ENCODE measurements at regions not wholly inside any gene's neighbourhood (a gene's known extent, or its start where the extent isn't known, plus 50 kb on each side); places are given as distances from the start of the nearest gene placed in this dataset.

DNA sequence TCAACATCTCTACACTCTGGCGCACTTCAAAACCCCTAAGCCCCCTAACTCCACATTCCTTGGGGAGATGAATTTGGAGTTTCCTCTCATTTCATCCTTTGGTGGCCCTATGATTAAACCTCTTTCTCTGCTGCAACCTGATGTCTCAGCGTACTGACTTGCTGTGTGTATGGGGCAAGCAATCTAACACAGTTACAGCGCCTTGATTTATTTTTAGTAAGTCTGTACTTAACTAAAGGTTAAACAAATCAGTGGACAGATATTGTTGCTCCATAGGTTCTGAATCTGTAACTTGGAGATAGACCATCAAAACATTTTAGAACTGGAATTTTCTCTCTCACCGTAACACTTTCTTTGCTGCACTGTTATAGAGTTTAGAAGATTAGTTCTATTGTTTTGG, 452.8 kb downstream of the IRX1 start:
- no peak for DNase-seq (ENCODE audit: low read depth in 4 of 4, low spot score in 3 of 4)

DNA sequence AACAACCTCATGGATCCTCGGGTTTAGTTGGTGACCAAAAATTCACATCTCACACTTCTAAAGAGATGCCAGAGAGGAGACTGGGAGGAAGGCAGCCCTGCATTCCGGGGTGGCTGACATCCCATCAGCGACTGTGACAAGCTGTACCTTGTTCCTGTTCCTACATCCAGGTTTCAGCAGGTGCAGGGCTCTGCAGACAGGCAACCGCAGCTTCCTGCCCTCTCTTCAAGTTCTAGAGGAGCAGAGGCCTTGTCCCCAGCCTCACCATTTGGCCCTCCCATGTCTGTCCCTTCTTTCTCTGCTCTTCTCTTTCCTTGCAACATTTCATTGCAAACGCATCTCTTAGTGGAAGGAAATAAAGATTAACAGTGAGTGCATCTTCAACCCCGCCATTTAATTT, 454.6 kb downstream of the IRX1 start:
- DNase-seq (ENCODE audit: low read depth in 4 of 4, low spot score in 3 of 4) = no peak

DNA sequence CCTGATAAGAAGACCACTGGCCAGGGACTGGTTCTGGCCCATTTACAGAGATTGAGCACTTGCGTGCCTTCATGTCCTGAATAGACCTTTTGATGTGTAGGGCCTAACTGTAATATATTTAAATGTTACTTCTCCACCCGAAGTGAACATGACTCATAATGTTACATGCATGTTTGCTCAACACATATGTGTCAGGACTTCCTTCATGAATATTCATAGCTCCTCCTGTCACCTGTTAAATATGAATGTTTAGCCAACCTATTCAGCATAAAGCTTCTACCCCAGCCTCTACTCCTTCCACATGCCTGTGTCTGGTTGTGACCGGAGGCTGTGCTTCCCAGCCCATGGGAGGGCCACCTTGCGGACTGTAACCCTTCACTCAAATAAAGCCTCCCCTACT, 457.5 kb downstream of the IRX1 start:
- DNase-seq (ENCODE audit: low read depth in 4 of 4, low spot score in 3 of 4) = no peak

DNA sequence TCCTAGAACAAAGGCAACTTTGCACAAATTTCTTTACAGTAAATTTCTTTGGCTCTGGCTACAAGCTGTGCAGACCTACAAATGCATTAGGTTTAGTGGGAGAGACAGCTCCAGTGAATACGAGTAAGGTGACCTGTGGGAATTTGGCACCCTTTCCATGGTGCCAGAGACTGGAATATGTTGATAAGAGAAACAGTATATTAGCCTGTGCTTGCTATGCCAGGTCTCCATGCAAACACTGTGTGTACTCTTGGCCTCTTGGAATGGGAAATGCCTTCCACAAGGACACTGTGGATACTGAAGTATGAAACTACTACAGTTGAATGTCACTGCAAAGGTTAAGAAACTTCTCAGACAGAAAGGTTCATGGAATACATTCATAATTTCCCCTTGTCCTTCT, 458.5 kb downstream of the IRX1 start:
- no peak for DNase-seq (ENCODE audit: low read depth in 4 of 4, low spot score in 3 of 4)

DNA sequence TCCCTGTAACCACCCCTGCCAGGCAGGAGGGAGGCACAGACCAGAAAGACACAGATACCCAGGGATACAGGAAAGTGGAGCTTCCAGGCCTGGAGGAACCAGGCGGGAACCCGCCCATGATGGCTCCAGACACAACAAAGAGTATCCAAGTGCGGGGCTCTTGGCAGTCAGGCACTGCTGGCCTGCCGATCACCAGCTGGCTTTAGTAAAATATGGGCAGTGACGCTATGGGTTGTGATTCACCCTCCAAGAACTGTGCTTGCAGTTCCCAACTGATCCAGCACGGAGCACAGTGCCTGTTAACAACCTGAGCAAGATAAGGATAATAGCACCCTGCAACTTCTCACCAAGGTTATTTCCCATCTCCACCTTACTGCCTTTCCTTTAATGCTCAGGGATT, 463.3 kb downstream of the IRX1 start:
- DNase-seq (ENCODE audit: low read depth in 4 of 4, low spot score in 3 of 4) = no peak

DNA sequence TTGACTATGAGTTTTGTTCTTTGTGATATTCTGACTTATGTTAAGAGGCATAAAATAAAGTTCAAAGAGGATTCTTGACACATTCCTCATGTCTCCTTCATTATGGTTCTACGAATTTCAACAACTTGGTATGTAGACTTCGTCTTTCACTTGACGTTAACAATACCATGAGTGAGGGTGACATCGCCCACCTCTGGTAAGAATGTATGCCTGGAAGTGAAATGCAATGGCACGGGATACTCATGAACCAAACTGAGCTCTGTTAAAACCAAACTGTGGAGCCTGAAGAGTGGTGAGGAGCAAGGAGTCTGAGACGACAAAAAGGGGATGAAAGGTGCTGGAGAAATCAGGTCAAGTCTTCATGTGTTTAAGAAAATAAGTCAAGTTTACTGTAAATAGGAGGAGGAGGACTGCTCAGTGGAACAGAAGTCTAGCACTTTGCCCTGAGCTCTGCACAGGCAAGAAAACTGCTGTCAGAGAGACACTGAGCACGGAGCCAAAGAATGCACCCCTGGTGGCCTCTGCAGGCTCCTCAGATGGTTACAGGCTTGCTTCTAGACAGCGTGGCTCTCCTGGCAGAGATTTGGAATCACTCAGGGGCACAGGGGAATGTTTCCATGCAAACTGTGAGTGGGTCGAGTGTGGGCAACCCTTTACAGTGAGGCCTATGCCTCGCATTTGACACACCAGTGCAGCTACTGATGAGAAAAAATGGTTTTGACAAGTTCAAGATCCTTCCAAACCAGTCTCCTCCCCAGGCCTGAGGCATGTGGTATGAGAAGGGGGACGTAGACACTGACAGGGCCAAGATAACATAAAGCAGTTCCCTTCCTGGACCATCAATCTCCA, 470.1 kb downstream of the IRX1 start:
- no peak for DNase-seq (ENCODE audit: low read depth in 4 of 4, low spot score in 3 of 4)

DNA sequence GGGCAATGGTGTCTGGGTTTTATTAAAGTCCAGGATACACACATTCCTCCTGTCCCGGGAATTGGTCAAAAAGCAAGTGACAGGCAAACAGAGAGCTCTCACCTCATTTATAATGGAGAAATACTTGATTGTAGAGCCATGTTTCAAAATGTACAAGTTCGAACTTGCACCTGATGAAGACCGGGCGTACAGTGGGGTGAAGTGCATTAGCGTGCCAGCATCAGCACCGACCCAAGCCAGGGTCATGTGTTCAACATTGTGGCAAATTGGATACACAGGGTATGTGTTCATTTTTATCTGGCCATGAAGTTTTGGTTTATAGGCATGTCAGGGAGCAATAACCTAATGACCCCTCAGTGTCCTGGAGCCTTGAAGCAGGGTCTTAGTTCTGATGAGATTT, 472.5 kb downstream of the IRX1 start:
- DNase-seq (ENCODE audit: low read depth in 4 of 4, low spot score in 3 of 4) = no peak

DNA sequence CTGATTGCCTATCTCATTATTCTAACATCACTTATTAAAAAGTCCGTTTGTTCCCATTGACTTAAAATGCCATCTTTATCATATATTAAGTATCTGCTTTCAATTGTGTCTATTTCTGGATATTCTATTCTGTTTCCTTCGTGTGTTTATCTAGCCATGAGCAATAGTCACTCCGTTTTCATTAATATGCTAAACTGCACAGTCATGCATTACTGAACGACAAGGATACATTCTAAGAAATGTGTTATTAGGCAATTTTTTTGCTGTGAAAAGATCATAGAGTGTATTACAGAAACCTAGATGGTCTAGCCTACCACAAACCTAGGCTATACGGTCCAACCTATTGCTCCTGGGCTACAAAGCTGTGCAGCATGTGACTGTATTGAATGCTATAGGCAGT, 482.9 kb downstream of the IRX1 start:
- no peak for DNase-seq (ENCODE audit: low read depth in 4 of 4, low spot score in 3 of 4)

DNA sequence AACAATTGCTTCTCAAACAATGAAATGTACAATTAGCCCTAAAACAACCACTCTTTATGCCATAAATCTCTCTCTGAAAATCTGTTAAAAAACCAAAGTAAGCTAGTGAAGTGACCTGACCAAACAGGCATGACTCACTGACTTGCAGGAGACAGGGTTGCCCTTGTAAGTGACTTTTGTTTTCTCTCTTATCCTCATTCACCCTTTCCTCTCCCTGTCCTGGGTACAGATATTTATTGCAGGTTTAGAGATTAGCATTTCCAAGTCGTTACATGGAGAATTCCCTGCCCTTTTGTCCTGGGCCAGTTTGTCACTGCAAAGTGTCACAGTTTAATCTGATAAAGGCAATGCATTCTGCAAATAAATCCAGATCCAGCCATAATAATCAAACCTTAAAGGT, 484.2 kb downstream of the IRX1 start:
- no peak for DNase-seq (ENCODE audit: low read depth in 4 of 4, low spot score in 3 of 4)

DNA sequence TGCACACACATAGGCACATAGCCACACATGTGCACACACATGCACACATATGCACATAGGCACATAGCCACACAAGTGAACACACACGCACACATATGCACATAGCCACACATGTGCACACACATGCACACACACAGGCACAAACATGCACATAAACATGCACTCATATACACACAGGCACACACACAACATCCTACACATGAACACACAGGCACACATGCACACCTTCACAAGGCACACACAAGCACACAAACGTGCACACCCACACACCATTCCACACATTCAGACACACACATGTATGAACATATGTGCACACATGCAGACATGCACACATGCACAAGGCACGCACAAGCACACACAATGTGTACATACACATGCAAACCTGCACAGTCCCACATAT, 484.7 kb downstream of the IRX1 start:
- DNase-seq (ENCODE audit: low read depth in 4 of 4, low spot score in 3 of 4) = no peak

DNA sequence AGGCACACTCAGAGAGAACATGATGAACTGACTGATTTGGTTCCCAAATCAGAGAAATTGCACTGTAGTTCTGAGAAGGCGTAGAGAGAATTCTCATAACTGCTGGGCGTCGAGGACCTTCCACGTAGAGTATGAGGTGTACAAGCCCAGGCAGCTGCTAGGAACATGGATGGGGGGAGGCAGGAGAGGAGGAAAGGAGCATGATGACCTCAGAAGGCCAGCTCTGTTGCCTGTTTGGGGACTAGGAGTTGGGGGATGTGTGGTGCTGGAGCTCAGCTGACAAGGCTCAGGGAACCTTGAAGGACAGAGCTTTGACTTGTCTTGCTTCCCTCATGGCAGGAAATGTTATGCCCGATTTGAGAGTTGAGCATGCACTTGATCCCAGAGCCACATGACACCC, 485.4 kb downstream of the IRX1 start:
- DNase-seq (ENCODE audit: low read depth in 4 of 4, low spot score in 3 of 4) = no peak

DNA sequence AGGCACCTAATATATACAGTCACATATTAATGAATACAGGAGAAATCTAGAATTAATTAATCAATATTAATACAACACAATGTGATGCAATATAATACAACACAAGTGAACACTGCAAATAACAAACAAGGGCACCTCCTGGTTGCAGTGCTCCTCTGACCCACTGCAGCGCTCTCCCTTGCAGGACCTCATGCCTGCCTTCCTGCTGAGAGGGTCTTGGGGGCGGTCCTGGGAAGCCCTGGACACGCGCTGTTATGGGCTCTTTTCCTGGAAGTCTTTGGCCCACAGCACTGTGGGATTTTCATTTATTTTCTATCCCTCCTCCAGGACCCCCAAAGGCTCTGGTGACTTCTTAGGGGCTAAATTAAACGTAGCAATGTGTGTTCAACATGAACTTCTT, 485.8 kb downstream of the IRX1 start:
- DNase-seq (ENCODE audit: low read depth in 4 of 4, low spot score in 3 of 4) = no peak

DNA sequence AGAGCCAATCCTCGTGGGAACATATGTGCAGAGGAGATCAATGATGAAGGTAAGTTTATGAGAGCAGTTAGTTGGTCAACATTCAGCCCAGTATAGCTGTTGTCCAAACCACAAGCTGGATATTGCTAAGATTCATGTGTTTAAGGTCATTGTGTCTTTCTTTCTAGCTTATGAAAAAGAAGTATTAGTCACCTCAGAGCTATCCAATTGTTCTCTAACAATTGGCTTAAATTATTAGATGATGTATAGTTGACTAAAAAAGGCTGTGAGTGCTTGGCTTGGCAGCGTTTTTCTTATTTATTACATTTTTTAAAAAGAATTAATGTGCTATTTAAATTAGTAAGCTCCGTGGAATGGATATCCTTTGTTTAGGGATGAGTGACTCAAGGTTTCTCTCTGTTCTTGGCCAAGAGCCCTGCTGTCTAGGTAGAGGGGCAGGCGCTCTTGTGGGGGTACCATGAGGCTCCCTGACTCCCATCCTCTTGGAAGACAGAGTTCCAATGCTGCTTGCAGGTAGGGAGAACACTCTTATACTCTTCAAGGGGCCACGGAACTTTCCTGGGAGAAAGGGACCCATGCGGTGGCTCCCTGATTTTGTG, 487.4 kb downstream of the IRX1 start:
- DNase-seq (ENCODE audit: low read depth in 4 of 4, low spot score in 3 of 4) = no peak

DNA sequence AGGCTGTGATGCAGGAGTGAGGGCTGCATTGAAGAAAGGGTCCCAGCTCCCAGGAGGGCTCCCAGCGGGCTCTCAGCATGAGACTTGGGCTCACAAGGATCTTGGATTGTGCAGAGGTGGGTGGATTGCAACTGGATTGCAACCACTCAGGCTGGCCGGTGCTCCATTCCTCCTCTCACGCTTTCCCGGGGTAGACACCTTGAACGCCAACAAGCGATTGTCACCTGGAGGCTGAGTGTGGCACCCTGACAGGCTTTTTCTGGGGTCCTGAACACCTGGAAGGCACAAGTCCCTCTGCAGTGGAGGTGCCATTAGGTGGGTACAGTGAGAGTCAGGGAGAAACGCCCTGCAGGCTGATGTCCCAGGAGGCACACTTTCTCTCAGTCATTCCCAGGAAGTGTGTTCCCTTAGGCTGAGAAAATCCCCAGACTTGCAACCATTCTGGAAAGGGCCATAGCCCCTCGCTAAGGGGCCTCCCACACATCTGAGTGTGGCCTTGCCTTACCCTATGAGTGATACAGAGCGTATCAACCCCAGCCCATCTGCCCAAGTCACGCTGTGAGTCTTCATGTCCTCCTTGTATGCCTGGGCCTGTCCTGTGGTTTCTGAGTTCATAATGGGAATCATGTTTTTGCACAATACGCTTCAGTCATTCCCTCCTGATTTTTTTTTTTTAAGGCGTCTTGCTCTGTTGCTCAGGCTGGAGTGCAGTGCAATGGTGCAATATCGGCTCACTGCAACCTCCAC, 488.1 kb downstream of the IRX1 start:
- DNase-seq (ENCODE audit: low read depth in 4 of 4, low spot score in 3 of 4) = no peak

DNA sequence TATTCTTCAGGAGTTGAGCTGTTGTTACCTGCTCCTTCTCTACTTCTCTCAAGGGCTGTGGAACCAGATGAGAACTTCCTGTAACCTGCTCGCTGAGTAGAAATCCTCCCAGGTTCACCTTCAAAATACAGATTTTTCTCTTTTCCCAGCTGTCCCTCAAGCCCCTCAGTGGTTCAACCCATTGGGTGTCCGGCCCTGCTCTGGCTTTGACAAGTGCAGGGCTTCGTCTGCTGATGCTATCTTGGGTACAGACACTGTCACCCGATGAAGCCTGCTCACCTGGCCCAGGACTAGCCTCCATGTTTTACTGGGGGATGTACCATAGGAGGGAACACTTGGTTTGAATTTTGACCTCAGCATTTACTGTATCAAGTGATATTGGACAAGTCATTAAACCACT, 490.4 kb downstream of the IRX1 start:
- no peak for DNase-seq (ENCODE audit: low read depth in 4 of 4, low spot score in 3 of 4)

DNA sequence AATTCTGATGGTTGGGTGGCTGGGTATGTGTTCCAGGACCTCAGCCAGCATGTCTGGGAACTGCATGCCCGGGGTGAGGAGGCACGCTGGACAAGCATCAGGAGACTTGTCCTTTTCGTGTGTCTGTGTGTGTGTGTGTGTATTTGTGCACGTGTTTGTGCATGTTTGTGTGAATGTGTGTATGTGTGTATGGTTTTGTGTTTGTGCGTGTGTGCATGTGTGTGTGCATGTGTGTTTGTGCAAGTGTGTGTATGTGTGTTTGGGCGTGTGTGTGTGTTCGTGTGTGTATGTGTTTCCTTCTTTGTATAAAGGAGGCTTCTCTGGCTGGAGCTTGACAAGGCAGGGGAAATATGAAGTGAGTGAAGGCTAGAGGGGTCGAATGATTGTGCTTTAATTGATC, 491.5 kb downstream of the IRX1 start:
- DNase-seq (ENCODE audit: low read depth in 4 of 4, low spot score in 3 of 4) = no peak

DNA sequence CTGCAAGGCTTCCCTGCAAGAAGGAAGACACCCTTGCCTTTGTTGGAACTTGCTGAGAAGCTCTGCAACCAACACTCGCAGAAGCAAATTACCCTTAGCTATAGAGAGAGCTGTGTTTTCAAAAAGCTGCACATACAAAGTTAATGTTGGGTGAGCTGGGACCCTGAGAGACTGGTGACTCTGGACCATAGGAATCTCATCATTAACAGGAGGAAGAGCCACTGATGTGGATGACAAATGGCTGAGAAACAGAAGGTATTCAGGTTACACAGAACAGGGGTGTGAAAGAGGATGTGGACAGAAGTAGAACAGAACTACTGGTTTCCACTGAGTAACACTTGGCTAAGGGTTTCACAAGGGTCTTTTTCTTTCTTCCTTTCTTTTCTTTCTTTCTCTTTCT, 493.5 kb downstream of the IRX1 start:
- no peak for DNase-seq (ENCODE audit: low read depth in 4 of 4, low spot score in 3 of 4)

DNA sequence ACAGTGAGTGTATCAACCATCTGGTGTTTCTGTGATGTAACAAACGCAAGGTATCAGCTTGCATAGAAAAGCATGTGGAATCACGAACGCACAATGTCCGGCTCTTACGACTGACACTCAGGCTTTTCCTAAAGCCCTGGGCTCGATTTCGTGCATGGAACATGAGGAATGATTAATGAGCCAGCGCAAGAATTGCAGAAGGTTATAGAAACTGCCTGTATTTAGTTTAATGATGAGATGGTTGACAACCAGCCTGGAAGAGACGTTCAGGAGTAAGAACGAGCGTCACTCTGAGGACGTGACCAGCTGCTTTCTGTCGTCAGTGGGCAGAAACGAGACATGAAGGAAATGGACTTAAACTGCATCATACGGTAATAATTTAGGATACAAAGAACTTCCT, 497.6 kb downstream of the IRX1 start:
- no peak for DNase-seq (ENCODE audit: low read depth in 4 of 4, low spot score in 3 of 4)

DNA sequence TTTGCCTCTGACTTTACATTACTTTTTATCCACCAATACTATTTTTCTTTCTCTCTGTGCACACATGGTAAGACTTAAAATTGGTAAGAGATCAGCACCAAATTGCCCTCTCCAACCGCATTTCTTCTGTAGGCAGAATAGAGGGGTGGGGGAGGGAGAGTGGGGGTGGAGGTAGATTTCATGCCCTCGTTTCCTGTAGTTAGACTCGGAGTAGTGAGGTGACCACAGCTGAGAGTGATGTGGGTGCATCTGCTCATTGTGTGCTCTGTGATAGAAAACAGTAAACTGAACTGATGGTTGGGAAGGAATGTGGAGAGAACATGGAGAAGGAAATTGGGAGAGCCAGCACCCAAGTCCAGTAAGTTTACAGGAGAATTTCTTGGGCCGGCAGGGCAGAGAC, 498.3 kb downstream of the IRX1 start:
- DNase-seq (ENCODE audit: low read depth in 4 of 4, low spot score in 3 of 4) = no peak

DNA sequence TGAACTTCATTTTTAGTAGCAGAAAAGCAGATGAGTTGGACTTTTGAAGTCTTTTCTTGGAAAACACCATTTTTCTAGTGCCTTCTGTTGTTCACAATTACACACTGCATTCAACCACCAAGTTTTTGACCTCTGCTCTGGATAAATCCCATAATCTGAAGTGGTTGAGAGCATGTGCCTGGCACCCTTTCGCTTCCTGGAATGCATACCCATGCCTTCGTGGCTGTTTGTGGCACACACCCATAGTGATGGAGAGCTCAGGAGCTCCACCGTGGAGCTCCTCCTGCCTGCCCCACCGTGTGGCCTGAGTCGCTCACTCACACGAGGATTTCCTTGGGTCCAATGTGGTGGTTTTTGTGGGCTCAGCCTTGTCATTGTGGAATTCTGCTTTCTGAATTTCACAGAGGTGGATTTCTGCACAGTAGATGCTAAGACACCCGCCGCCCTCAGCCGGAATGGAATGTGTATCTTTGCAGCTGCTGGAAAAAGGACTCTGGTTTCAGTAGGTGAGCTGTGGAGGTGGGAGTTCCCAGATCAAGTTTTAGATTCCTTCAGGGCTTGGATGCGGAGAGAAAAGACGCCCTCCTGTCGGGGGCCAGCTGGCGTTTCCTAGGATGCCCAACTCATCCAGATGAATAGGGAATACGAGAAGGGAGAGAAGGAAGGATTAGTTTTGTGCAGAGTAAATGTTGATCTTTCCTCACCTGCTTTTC, 500.4 kb downstream of the IRX1 start:
- DNase-seq (ENCODE audit: low read depth in 4 of 4, low spot score in 3 of 4) = peak in 3 of 4 donors; percentile 8 to 44 (median 22)

DNA sequence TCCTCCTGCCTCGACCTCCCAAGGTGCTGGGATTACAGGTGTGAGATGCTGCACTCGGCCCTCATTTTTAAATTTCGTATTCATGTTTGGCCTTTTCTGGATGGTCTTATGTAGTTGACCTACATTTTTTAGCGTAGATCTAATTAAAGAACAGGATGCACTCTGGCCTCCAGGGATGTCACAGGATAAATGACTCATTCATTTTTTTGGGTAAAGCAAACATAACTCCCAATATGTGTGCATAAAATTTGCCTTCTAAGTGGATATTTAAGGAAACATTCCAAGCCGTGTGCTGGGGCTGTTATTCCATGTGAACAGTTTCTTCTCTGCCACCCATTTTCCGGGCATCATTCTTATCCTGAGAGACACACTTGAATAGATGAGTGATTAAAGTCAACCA, 501.6 kb downstream of the IRX1 start:
- no peak for DNase-seq (ENCODE audit: low read depth in 4 of 4, low spot score in 3 of 4)
